GM08714 (cell line): ENCODE measurements at regions not wholly inside any gene's neighbourhood (a gene's known extent, or its start where the extent isn't known, plus 50 kb on each side); places are given as distances from the start of the nearest gene placed in this dataset.

Experiments used
- H3K4me3 ChIP-seq: fragments of 200-500 bp; sonication (Bioruptor generic); 2 replicates; pipeline ENCODE4 v1.5.1; 2014; ENCODE audit warnings: mild to moderate bottlenecking, low read length, inconsistent platforms
- ZNF274 ChIP-seq: IDR thresholded peaks from 2 replicates; pipeline ENCODE4 v1.6.1; 2012; ENCODE audit warnings: mild to moderate bottlenecking, low read depth, low read length

- no peak for TF ChIP-seq ZNF274
- no peak overlapping the region for H3K4me3 ChIP-seq
Observed at GRCh38 chr4:174110180-174110579, 173.3 kb downstream of the FBXO8 start.

GRCh38 chr4:174107746-174108354 lies 175.6 kb downstream of the FBXO8 start:
- no peak for TF ChIP-seq ZNF274
- no peak overlapping the region for H3K4me3 ChIP-seq

- TF ChIP-seq ZNF274, result no peak
- H3K4me3 ChIP-seq, result no peak overlapping the region
Observed at GRCh38 chr4:174105202-174105601, 178.3 kb downstream of the FBXO8 start.

GRCh38 chr4:174100910-174101309 lies 182.6 kb downstream of the FBXO8 start:
- no peak for TF ChIP-seq ZNF274

GRCh38 chr4:174099712-174100111 lies 183.8 kb downstream of the FBXO8 start:
- TF ChIP-seq ZNF274, result no peak
- H3K4me3 ChIP-seq, result no peak overlapping the region

More at GRCh38 chr4:174100910-174101309, 182.6 kb downstream of the FBXO8 start:
- no peak overlapping the region for H3K4me3 ChIP-seq

- H3K4me3 ChIP-seq, result no peak overlapping the region
- no peak for TF ChIP-seq ZNF274
Observed at GRCh38 chr4:174096999-174097398, 186.5 kb downstream of the FBXO8 start.

- no peak for TF ChIP-seq ZNF274
- H3K4me3 ChIP-seq, result no peak overlapping the region
Observed at GRCh38 chr4:174096456-174096855, 187.0 kb downstream of the FBXO8 start.

- no peak for TF ChIP-seq ZNF274
- H3K4me3 ChIP-seq, result no peak overlapping the region
Observed at GRCh38 chr4:174091130-174091529, 192.3 kb downstream of the FBXO8 start.

GRCh38 chr4:174089711-174090110 lies 193.8 kb downstream of the FBXO8 start:
- H3K4me3 ChIP-seq, result no peak overlapping the region
- TF ChIP-seq ZNF274, result no peak

- no peak overlapping the region for H3K4me3 ChIP-seq
- TF ChIP-seq ZNF274, result no peak
Observed at GRCh38 chr4:174088795-174089194, 194.7 kb downstream of the FBXO8 start.

GRCh38 chr4:174086829-174087799 lies 196.4 kb downstream of the FBXO8 start:
- no peak for TF ChIP-seq ZNF274
- H3K4me3 ChIP-seq, result no peak overlapping the region

GRCh38 chr4:174084981-174085380 lies 198.5 kb downstream of the FBXO8 start:
- no peak overlapping the region for H3K4me3 ChIP-seq
- no peak for TF ChIP-seq ZNF274

- no peak for TF ChIP-seq ZNF274
- H3K4me3 ChIP-seq, result no peak overlapping the region
Observed at GRCh38 chr4:174084542-174084941, 198.9 kb downstream of the FBXO8 start.

- H3K4me3 ChIP-seq, result no peak overlapping the region
- TF ChIP-seq ZNF274, result no peak
Observed at GRCh38 chr4:174080361-174080760, 203.1 kb downstream of the FBXO8 start.

- TF ChIP-seq ZNF274, result no peak
- no peak overlapping the region for H3K4me3 ChIP-seq
Observed at GRCh38 chr4:174071595-174071994, 211.9 kb downstream of the FBXO8 start.
